PFSK-1 (cell line): ENCODE measurements at regions not wholly inside any gene's neighbourhood (a gene's known extent, or its start where the extent isn't known, plus 50 kb on each side); places are given as distances from the start of the nearest gene placed in this dataset.

Experiments used
- FOXP2 ChIP-seq: optimal IDR thresholded peaks from 2 replicates; pipeline ENCODE3; 2011; ENCODE audit warnings: borderline replicate concordance, control low read depth, inconsistent platforms; ENCODE audit not compliant: insufficient read depth; ENCODE audit errors: extremely low read length, extremely low read depth
- POLR2AphosphoS5 ChIP-seq: IDR thresholded peaks from 2 replicates; pipeline ENCODE4 v1.6.1; 2012; ENCODE audit warnings: low read depth, mild to moderate bottlenecking, control low read depth, low read length, moderate library complexity
- SIN3A ChIP-seq: IDR thresholded peaks from 2 replicates; pipeline ENCODE4 v1.6.1; 2012; ENCODE audit warnings: mild to moderate bottlenecking, low read length, moderate library complexity, borderline replicate concordance; ENCODE audit not compliant: insufficient read depth
- TAF1 ChIP-seq: IDR thresholded peaks from 2 replicates; pipeline ENCODE4 v1.6.1; 2012; ENCODE audit warnings: low read length, control low read depth, borderline replicate concordance; ENCODE audit not compliant: insufficient read depth
- TF ChIP-seq, protein P1 (sequence below), 2 experiments: IDR thresholded peaks; 2 replicates each; pipeline versions ENCODE4 v1.6.1 to v1.8.0; 2011 to 2012; ENCODE audit warnings: low read depth in 2 of 2, low read length in 2 of 2, control low read depth in 1 of 2, inconsistent platforms in 1 of 2, mild to moderate bottlenecking in 1 of 2, moderate library complexity in 1 of 2; ENCODE audit not compliant: insufficient read depth in 1 of 2

- TF ChIP-seq POLR2AphosphoS5: no peak
- no peak for TF ChIP-seq FOXP2
- no peak for TF ChIP-seq TAF1
- TF ChIP-seq, protein P1, sequence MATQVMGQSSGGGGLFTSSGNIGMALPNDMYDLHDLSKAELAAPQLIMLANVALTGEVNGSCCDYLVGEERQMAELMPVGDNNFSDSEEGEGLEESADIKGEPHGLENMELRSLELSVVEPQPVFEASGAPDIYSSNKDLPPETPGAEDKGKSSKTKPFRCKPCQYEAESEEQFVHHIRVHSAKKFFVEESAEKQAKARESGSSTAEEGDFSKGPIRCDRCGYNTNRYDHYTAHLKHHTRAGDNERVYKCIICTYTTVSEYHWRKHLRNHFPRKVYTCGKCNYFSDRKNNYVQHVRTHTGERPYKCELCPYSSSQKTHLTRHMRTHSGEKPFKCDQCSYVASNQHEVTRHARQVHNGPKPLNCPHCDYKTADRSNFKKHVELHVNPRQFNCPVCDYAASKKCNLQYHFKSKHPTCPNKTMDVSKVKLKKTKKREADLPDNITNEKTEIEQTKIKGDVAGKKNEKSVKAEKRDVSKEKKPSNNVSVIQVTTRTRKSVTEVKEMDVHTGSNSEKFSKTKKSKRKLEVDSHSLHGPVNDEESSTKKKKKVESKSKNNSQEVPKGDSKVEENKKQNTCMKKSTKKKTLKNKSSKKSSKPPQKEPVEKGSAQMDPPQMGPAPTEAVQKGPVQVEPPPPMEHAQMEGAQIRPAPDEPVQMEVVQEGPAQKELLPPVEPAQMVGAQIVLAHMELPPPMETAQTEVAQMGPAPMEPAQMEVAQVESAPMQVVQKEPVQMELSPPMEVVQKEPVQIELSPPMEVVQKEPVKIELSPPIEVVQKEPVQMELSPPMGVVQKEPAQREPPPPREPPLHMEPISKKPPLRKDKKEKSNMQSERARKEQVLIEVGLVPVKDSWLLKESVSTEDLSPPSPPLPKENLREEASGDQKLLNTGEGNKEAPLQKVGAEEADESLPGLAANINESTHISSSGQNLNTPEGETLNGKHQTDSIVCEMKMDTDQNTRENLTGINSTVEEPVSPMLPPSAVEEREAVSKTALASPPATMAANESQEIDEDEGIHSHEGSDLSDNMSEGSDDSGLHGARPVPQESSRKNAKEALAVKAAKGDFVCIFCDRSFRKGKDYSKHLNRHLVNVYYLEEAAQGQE (IDR thresholded peaks at IDR 0.05; ENCODE audit: insufficient read depth in 1 of 2, low read depth in 2 of 2, low read length in 2 of 2): no peak
Observed at GRCh38 chr2:217475101-217475500, 527.7 kb downstream of the TNS1 start.

- TF ChIP-seq SIN3A (no peak), FOXP2 (no peak), POLR2AphosphoS5 (no peak), TAF1 (no peak)
- TF ChIP-seq, protein P1 (IDR thresholded peaks at IDR 0.05; ENCODE audit: insufficient read depth in 1 of 2, low read depth in 2 of 2, low read length in 2 of 2): no peak
Observed at GRCh38 chr2:217471319-217471718, 531.5 kb downstream of the TNS1 start.

GRCh38 chr2:217469203-217469810 is 533.5 kb downstream of the TNS1 start:
- TF ChIP-seq, protein P1 (IDR thresholded peaks at IDR 0.05; ENCODE audit: insufficient read depth in 1 of 2, low read depth in 2 of 2, low read length in 2 of 2): no peak
- TF ChIP-seq SIN3A (no peak), POLR2AphosphoS5 (no peak), FOXP2 (no peak), TAF1 (no peak)

- TF ChIP-seq, protein P1 (IDR thresholded peaks at IDR 0.05; ENCODE audit: insufficient read depth in 1 of 2, low read depth in 2 of 2, low read length in 2 of 2): no peak
- TF ChIP-seq SIN3A: no peak
Observed at GRCh38 chr2:217468042-217468830, 534.6 kb downstream of the TNS1 start.
